GM12878 (cell line): ENCODE measurements at regions not wholly inside any gene's neighbourhood (a gene's known extent, or its start where the extent isn't known, plus 50 kb on each side); places are given as distances from the start of the nearest gene placed in this dataset.

Experiments
- BACH1 ChIP-seq: fragments of 450-650 bp; IDR thresholded peaks from 2 replicates; pipeline ENCODE4 v1.6.1; 2017; ENCODE audit warnings: mild to moderate bottlenecking, borderline replicate concordance
- EGR1 ChIP-seq, 2 experiments: IDR thresholded peaks; 1 replicate in 1 of 2; 2 replicates in 1 of 2; pipeline ENCODE4 v1.6.1; 2011 to 2012; ENCODE audit warnings: low read depth in 2 of 2, low read length in 2 of 2, borderline replicate concordance in 1 of 2, mild to moderate bottlenecking in 1 of 2, moderate library complexity in 1 of 2
- ESRRA ChIP-seq: IDR thresholded peaks from 2 replicates; pipeline ENCODE4 v1.6.1; 2012; ENCODE audit warnings: mild to moderate bottlenecking, low read length, improper control_type of control experiment
- FOS ChIP-seq: IDR thresholded peaks from 3 replicates; pipeline ENCODE4 v1.6.1; 2011; ENCODE audit warnings: borderline replicate concordance; ENCODE audit not compliant: insufficient read length; ENCODE audit errors: extremely low read depth
- GABPA ChIP-seq: IDR thresholded peaks from 2 replicates; pipeline ENCODE4 v1.6.1; 2014; ENCODE audit warnings: antibody characterized with exemption, low read depth, mild to moderate bottlenecking, inconsistent platforms
- JUNB ChIP-seq: IDR thresholded peaks from 2 replicates; pipeline ENCODE4 v1.6.1; 2016; ENCODE audit warnings: antibody characterized with exemption, mild to moderate bottlenecking
- MYC ChIP-seq: IDR thresholded peaks from 2 replicates; pipeline ENCODE4 v1.6.1; 2011; ENCODE audit warnings: mild to moderate bottlenecking, low read length, moderate library complexity, inconsistent platforms; ENCODE audit not compliant: insufficient read depth, insufficient replicate concordance, insufficient read length, severe bottlenecking
- NFXL1 ChIP-seq: fragments of 450-650 bp; IDR thresholded peaks from 2 replicates; pipeline ENCODE4 v1.6.1; 2017; ENCODE audit warnings: antibody characterized with exemption, mild to moderate bottlenecking, borderline replicate concordance
- NKRF ChIP-seq: fragments of 450-650 bp; conservative IDR thresholded peaks from 2 replicates; pipeline ENCODE4 v1.6.1; 2017; ENCODE audit warnings: mild to moderate bottlenecking, moderate library complexity
- NR2C1 ChIP-seq: fragments of 450-650 bp; IDR thresholded peaks from 2 replicates; pipeline ENCODE4 v1.6.1; 2017; ENCODE audit warnings: antibody characterized with exemption, mild to moderate bottlenecking, moderate library complexity
- RAD51 ChIP-seq: fragments of 450-650 bp; IDR thresholded peaks from 2 replicates; pipeline ENCODE4 v1.6.1; 2016; ENCODE audit warnings: moderate library complexity, mild to moderate bottlenecking, inconsistent platforms
- RELA ChIP-seq: fragments of 450-650 bp; IDR thresholded peaks from 2 replicates; pipeline ENCODE4 v1.8.0; 2014; ENCODE audit warnings: borderline replicate concordance; ENCODE audit not compliant: partially characterized antibody
- RELB ChIP-seq: fragments of 450-650 bp; IDR thresholded peaks from 2 replicates; pipeline ENCODE4 v1.6.1; 2017; ENCODE audit warnings: low read depth, mild to moderate bottlenecking, moderate library complexity
- RUNX3 ChIP-seq: IDR thresholded peaks from 2 replicates; pipeline ENCODE4 v1.6.1; 2012; ENCODE audit warnings: low read length, inconsistent platforms
- SIX5 ChIP-seq: IDR thresholded peaks from 2 replicates; pipeline ENCODE4 v1.6.1; 2011; ENCODE audit warnings: mild to moderate bottlenecking, low read depth, low read length, moderate library complexity; ENCODE audit not compliant: severe bottlenecking
- SMAD1 ChIP-seq: fragments of 450-650 bp; IDR thresholded peaks from 2 replicates; pipeline ENCODE4 v1.6.1; 2018; ENCODE audit warnings: mild to moderate bottlenecking, low read depth; ENCODE audit not compliant: partially characterized antibody
- SMARCA5 ChIP-seq: fragments of 450-650 bp; IDR thresholded peaks from 2 replicates; pipeline ENCODE4 v1.6.1; 2017; ENCODE audit warnings: mild to moderate bottlenecking
- SMC3 ChIP-seq: IDR thresholded peaks from 2 replicates; pipeline ENCODE4 v1.6.1; 2011; ENCODE audit warnings: low read length, improper control_type of control experiment, borderline replicate concordance
- STAT1 ChIP-seq: fragments of 450-650 bp; conservative IDR thresholded peaks from 2 replicates; pipeline ENCODE4 v1.6.1; 2014; ENCODE audit warnings: antibody characterized with exemption, mild to moderate bottlenecking
- TCF3 ChIP-seq: IDR thresholded peaks from 2 replicates; pipeline ENCODE4 v1.6.1; 2012; ENCODE audit warnings: low read depth, mild to moderate bottlenecking, low read length, borderline replicate concordance; ENCODE audit not compliant: insufficient read depth
- YY1 ChIP-seq: IDR thresholded peaks from 2 replicates; pipeline ENCODE4 v1.6.1; 2011; ENCODE audit warnings: low read depth, mild to moderate bottlenecking, low read length
- ZNF24 ChIP-seq: fragments of 450-650 bp; IDR thresholded peaks from 2 replicates; pipeline ENCODE4 v1.6.1; 2017; ENCODE audit warnings: antibody characterized with exemption, mild to moderate bottlenecking
- ZNF384 ChIP-seq: IDR thresholded peaks from 2 replicates; pipeline ENCODE4 v1.6.1; 2012; ENCODE audit warnings: low read depth, mild to moderate bottlenecking, low read length, improper control_type of control experiment, borderline replicate concordance
- ZNF592 ChIP-seq: fragments of 450-650 bp; IDR thresholded peaks from 2 replicates; pipeline ENCODE4 v1.6.1; 2017; ENCODE audit warnings: mild to moderate bottlenecking, moderate library complexity
- ZSCAN29 ChIP-seq: fragments of 450-650 bp; IDR thresholded peaks from 2 replicates; pipeline ENCODE4 v1.6.1; 2017; ENCODE audit warnings: mild to moderate bottlenecking, moderate library complexity

GRCh38 chr4:10743357-10743756 is 58.8 kb upstream of the CLNK start (continued):
- TF ChIP-seq ZNF592 (0 out of 2 replicates have a peak, but pooled peaks have one; percentile 44), EGR1 (IDR thresholded peaks at IDR 0.05; ENCODE audit: borderline replicate concordance in 1 of 2, low read depth in 2 of 2, low read length in 2 of 2) (no peak), TCF3 (no peak), NKRF (no peak), ZNF24 (peak; percentile 66; the same call in 1 of the 2 replicates), SMARCA5 (no peak), SMAD1 (no peak), SMC3 (no peak; the same call in 1 of the 2 replicates), BACH1 (no peak), SIX5 (no peak), RELA (peak; percentile 33), RAD51 (no peak), RELB (peak; percentile 83), ZNF384 (peak; percentile 45; the same call in 1 of the 2 replicates), YY1 (0 out of 2 replicates have a peak, but pooled peaks have one; percentile 28), FOS (no peak), JUNB (peak; percentile 83), RUNX3 (peak; percentile 93), ZSCAN29 (no peak), GABPA (peak; percentile 55), STAT1 (no peak), ESRRA (no peak), NFXL1 (no peak), MYC (no peak), NR2C1 (no peak)
